Esophagus squamous epithelium (tissue), 5 donors: ENCODE measurements at regions not wholly inside any gene's neighbourhood (a gene's known extent, or its start where the extent isn't known, plus 50 kb on each side); places are given as distances from the start of the nearest gene placed in this dataset.

Experiments
- DNase-seq: peaks from one replicate; lab custom pipeline; 2025; lab: John Stamatoyannopoulos, UW
- H3K27ac ChIP-seq, 4 donors: fragments of 200-600 bp; sonication (generic); one replicate each; pipeline ENCODE4 v1.5.1; 2016 to 2019; ENCODE audit warnings: mild to moderate bottlenecking in 1 of 4
- H3K27me3 ChIP-seq, 4 donors: fragments of 200-600 bp; sonication (generic); 1 replicate in 3 of 4; 2 replicates in 1 of 4; pipeline versions ENCODE4 v1.5.1 to v1.6.0; 2017 to 2021; ENCODE audit warnings: antibody characterized with exemption in 1 of 4
- H3K36me3 ChIP-seq, 3 donors: fragments of 200-600 bp; sonication (generic); one replicate each; pipeline ENCODE4 v1.5.1; 2016 to 2019
- H3K4me1 ChIP-seq, 3 donors: fragments of 200-600 bp; sonication (generic); one replicate each; pipeline ENCODE4 v1.5.1; 2017 to 2019
- H3K4me3 ChIP-seq, 4 donors: fragments of 200-600 bp; sonication (generic); 1 replicate in 3 of 4; 2 replicates in 1 of 4; pipeline ENCODE4 v1.5.1; 2016 to 2019; ENCODE audit warnings: mild to moderate bottlenecking in 2 of 4, moderate library complexity in 1 of 4
- H3K9me3 ChIP-seq, 3 donors: fragments of 200-600 bp; sonication (generic); one replicate each; pipeline ENCODE4 v1.5.1; 2016 to 2019
- POLR2A ChIP-seq, 4 donors: fragments of 450-650 bp; IDR thresholded peaks; one replicate each; pipeline ENCODE4 v1.6.1; 2017; ENCODE audit warnings: antibody characterized with exemption in 4 of 4, mild to moderate bottlenecking in 4 of 4, moderate library complexity in 3 of 4
- WGBS, 2 donors: methylation state at CpG; one replicate each; pipeline ENCODE4 v1.1.5; 2018; 5-methylcytosine and 5-hydroxymethylcytosine counted together
- intact Hi-C: fragments of 100-400 bp; cut with DNase I; formaldehyde crosslinking; loops from one replicate; pipeline ENCODE4 v1.15.0; 2022
- TF ChIP-seq, protein P1 (sequence below), 6 experiments: fragments of 450-650 bp in 4 of 6; fragments of 200-600 bp in 2 of 6; sonication (generic) in 2 of 6; IDR thresholded peaks; one replicate each; pipeline ENCODE4 v1.5.1; 2016 to 2019; ENCODE audit warnings: antibody characterized with exemption in 6 of 6, mild to moderate bottlenecking in 4 of 6, moderate library complexity in 4 of 6
- donor health status: DM: yes; HTN: yes; CAD: no.

DNA sequence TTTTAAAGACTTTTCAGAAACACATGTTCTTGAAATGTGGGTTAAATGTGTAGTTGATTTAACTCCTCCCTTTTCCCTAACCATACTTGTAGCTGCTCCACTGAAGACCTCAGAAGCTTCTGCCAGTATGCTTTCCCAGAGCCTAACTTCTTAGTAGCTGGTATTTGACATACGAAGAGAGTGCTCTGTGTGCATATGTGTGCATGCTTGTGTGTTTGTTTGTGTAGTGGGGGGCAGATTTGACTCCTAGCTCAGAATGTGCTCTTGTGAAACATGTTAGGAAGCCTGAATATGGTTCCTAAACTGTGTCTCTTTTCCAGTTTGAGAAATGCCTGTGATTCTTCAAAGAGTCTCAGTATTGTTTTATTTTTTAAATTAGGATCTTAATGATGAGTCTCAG is 420.4 kb downstream of the PCNX1 start:
- no peak for DNase-seq
- 70 to 73% methylated on average over 1 of the region's 1 CpG for WGBS, 2 donors
- TF ChIP-seq POLR2A (IDR thresholded peaks at IDR 0.05): no peak
- TF ChIP-seq, protein P1, sequence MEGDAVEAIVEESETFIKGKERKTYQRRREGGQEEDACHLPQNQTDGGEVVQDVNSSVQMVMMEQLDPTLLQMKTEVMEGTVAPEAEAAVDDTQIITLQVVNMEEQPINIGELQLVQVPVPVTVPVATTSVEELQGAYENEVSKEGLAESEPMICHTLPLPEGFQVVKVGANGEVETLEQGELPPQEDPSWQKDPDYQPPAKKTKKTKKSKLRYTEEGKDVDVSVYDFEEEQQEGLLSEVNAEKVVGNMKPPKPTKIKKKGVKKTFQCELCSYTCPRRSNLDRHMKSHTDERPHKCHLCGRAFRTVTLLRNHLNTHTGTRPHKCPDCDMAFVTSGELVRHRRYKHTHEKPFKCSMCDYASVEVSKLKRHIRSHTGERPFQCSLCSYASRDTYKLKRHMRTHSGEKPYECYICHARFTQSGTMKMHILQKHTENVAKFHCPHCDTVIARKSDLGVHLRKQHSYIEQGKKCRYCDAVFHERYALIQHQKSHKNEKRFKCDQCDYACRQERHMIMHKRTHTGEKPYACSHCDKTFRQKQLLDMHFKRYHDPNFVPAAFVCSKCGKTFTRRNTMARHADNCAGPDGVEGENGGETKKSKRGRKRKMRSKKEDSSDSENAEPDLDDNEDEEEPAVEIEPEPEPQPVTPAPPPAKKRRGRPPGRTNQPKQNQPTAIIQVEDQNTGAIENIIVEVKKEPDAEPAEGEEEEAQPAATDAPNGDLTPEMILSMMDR (IDR thresholded peaks at IDR 0.05): no peak
- Histone ChIP-seq H3K4me3 (no peak overlapping the region), H3K9me3 (no peaks in the 10 kb centered on the region), H3K27ac (no peak overlapping the region), H3K4me1 (peaks cover 0 to 41% (median 5%) of the 10 kb centered on the region in 3 donors), H3K36me3 (no peaks in the 10 kb centered on the region), H3K27me3 (no peaks in the 10 kb centered on the region)
- intact Hi-C loops: no loop called here

- Histone ChIP-seq H3K9me3 (no peaks in the 10 kb centered on the region), H3K36me3 (no peaks in the 10 kb centered on the region), H3K27ac (no peak overlapping the region), H3K4me1 (peaks cover 0 to 36% (median 1%) of the 10 kb centered on the region in 3 donors), H3K4me3 (no peak overlapping the region), H3K27me3 (no peaks in the 10 kb centered on the region)
- no peak for DNase-seq
- intact Hi-C loops: no loop called here
- TF ChIP-seq, protein P1 (IDR thresholded peaks at IDR 0.05): no peak
- no peak for TF ChIP-seq POLR2A (IDR thresholded peaks at IDR 0.05)
Measured at GRCh38 chr14:71328183-71328582, 420.9 kb downstream of the PCNX1 start.

GRCh38 chr14:71328954-71329353 is 421.7 kb downstream of the PCNX1 start:
- intact Hi-C loops: no loop called here
- no peak overlapping the region for H3K27ac ChIP-seq
- H3K4me1 ChIP-seq: peaks cover 0 to 29% (median 0%) of the 10 kb centered on the region in 3 donors
- H3K27me3 ChIP-seq: no peaks in the 10 kb centered on the region
- no peak for TF ChIP-seq POLR2A (IDR thresholded peaks at IDR 0.05)
- TF ChIP-seq, protein P1 (IDR thresholded peaks at IDR 0.05): no peak
- H3K9me3 ChIP-seq: no peaks in the 10 kb centered on the region
- H3K4me3 ChIP-seq: no peak overlapping the region
- 94 to 96% methylated on average over 5 of the region's 5 CpGs for WGBS, 2 donors
- no peaks in the 10 kb centered on the region for H3K36me3 ChIP-seq
- no peak for DNase-seq

DNA sequence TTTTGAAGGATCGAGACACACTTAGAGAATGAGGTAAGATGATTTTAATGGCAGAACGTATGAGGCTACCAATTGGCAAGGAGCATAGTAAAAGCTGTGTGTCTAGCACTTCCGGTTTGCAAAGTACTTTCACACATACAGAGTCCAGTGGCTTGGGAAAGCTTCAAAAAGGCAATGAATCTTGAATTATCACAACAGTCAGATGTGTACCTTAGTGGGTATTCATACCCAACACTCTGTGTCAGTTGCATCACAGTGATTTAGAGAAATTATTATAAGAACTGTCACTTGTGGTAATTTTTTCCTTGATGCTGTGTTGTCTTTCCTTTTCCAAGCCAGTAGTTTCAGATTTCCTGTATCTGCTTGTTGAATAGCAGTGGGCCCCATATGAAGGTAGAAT is 424.1 kb downstream of the PCNX1 start:
- Histone ChIP-seq H3K4me1 (peaks cover 0 to 17% (median 2%) of the 10 kb centered on the region in 3 donors), H3K27me3 (no peaks in the 10 kb centered on the region), H3K9me3 (no peaks in the 10 kb centered on the region), H3K4me3 (no peak overlapping the region), H3K36me3 (no peaks in the 10 kb centered on the region), H3K27ac (peak overlapping the region in 1 of 4 donors; percentile 6)
- WGBS, 2 donors: 63 to 73% methylated on average over 3 of the region's 3 CpGs
- DNase-seq: no peak
- TF ChIP-seq, protein P1 (IDR thresholded peaks at IDR 0.05): no peak
- no peak for TF ChIP-seq POLR2A (IDR thresholded peaks at IDR 0.05)
- intact Hi-C loops: no loop called here

DNA sequence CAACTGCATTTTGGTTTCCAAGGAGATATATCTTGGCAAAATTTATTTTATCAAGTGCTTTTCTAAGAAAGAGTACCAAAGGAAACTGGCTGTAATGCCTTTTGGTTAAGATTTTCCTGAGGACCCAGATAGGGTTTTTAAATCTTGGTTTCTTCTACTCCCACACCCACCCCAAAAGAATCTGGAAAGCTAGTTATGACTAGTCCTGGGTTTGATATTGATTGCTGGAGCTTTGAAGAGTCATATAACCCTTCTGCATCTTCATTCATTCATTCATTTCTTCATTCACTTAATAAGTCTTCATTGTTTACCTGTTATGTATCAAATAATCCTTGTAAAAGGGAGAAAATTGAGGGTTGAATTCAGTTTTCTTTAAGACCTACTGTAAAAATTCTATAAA is 425.2 kb downstream of the PCNX1 start:
- TF ChIP-seq POLR2A (IDR thresholded peaks at IDR 0.05): no peak
- TF ChIP-seq, protein P1 (IDR thresholded peaks at IDR 0.05): no peak
- H3K4me3 ChIP-seq: no peak overlapping the region
- H3K4me1 ChIP-seq: peaks cover 0 to 23% (median 6%) of the 10 kb centered on the region in 3 donors
- no peaks in the 10 kb centered on the region for H3K9me3 ChIP-seq
- no peaks in the 10 kb centered on the region for H3K27me3 ChIP-seq
- H3K36me3 ChIP-seq: no peaks in the 10 kb centered on the region
- no peak for DNase-seq
- no peak overlapping the region for H3K27ac ChIP-seq
- intact Hi-C loops: no loop called here
